KOPT-K1 (cell line): ENCODE measurements at regions not wholly inside any gene's neighbourhood (a gene's known extent, or its start where the extent isn't known, plus 50 kb on each side); places are given as distances from the start of the nearest gene placed in this dataset.
"Not testable (repeated sequence)": the region's sequence is repeated elsewhere in the genome, so short reads cannot be mapped to it uniquely, and the experiment has no call there.

Experiments
- H3K27ac ChIP-seq: fragments of 200-600 bp; sonication (generic); 2 replicates; pipeline ENCODE4 v1.5.1; 2016; ENCODE audit warnings: antibody characterized with exemption, mild to moderate bottlenecking, low read depth, low read length; ENCODE audit not compliant: poor library complexity, severe bottlenecking
- H3K36me3 ChIP-seq: fragments of 200-600 bp; sonication (generic); 2 replicates; pipeline ENCODE4 v1.5.1; 2017; ENCODE audit warnings: antibody characterized with exemption, mild to moderate bottlenecking, low read length, moderate library complexity; ENCODE audit not compliant: insufficient read depth
- H3K9me3 ChIP-seq: fragments of 200-600 bp; sonication (generic); 2 replicates; pipeline ENCODE4 v1.5.1; 2017; ENCODE audit warnings: antibody characterized with exemption, low read length, mild to moderate bottlenecking; ENCODE audit not compliant: insufficient read depth, poor library complexity, severe bottlenecking

DNA sequence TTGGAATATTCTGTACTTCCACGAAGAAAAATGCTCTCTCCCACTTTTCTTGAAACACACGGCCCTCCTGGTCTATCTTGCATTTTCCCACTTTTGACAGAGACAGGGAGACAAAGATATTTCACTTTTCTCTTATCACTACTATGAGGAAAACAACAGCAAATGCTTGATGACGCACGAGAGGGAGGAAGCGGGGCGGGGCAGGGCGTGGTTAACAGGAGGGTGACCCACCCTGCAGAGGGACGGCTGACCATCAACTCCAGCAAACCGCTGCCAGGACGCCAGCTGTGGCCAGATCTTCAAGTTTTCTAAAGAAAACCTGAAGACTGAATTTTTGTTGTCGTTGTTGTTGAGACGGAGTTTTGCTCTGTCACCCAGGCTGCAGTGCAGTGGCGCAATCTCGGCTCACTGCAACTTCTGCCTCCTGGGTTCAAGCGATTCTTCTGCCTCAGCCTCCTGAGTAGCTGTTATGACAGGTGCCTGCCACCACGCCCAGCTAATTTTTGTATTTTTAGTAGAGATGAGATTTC, 63.8 kb downstream of the NSUN5 start:
- not testable (repeated sequence) for H3K36me3 ChIP-seq, H3K27ac ChIP-seq, H3K9me3 ChIP-seq

DNA sequence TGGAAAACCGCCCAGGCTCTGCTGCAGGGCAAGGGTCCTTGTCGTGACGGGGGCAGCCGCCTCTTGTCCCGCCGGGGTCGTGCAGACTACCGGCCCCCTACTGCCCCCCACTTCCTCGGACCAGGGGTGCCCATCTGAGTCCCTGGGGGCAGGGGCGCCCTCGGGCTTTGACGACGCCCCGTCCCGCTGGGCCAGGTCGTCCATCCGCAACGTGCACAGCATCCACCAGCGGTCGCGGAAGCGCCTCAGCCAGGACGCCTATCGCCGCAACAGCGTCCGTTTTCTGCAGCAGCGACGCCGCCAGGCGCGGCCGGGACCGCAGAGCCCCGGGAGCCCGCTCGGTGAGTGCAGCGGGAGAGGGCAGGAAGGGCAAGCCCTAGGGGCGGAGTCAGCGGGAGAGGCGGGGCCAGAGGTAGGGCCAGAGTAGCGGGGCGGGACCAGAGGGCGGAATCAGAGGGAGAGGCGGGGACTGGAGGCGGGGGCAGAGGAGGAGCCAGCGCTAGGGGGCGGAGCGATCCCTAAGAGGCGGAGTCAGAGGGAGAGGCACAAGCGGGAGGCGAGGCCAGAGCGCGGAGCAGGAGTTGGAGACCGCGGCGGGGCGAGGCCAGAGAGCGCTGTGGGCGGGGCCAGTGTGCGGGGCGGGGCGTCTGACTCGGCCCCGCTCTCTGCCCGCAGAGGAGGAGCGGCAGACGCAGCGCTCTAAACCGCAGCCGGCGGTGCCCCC, 73.5 kb downstream of the NSUN5 start:
- H3K27ac ChIP-seq, H3K36me3 ChIP-seq, H3K9me3 ChIP-seq: not testable (repeated sequence)

DNA sequence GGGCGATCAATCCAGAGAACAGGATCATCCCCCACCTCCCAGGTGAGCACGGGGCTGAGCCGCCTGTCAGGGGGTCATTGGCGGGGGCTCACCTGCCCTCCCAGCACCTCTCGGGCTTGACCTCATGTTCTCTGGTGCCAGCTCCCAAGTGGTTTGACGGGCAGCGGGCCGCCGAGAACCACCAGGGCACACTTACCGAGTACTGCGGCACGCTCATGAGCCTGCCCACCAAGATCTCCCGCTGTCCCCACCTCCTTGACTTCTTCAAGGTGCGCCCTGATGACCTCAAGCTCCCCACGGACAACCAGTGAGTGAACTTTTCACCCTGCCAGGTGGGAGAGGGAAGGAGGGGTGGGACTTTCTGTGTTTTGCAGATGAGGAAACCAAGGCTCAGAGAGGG, 82.9 kb downstream of the NSUN5 start:
- H3K27ac ChIP-seq, H3K9me3 ChIP-seq, H3K36me3 ChIP-seq: not testable (repeated sequence)

DNA sequence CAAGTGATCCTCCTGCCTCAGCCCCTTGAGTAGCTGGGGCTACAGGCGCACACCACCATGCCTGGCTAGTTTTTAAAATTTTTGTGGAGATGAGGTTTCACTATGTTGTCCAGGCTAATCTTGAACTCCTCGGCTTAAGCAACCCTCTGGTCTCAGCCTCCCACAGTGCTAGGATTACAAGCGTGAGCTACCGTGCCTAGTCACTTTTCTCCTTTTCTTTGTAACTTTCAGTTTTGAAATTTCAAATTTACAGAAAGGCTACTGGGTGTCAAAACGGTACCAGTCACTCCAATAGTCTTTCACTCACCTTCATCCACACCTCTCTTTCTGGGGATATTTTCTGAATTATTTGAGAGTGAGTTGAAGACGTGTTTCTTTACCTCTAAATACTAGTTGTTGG, 86.9 kb downstream of the NSUN5 start:
- H3K27ac ChIP-seq, H3K9me3 ChIP-seq, H3K36me3 ChIP-seq: not testable (repeated sequence)

DNA sequence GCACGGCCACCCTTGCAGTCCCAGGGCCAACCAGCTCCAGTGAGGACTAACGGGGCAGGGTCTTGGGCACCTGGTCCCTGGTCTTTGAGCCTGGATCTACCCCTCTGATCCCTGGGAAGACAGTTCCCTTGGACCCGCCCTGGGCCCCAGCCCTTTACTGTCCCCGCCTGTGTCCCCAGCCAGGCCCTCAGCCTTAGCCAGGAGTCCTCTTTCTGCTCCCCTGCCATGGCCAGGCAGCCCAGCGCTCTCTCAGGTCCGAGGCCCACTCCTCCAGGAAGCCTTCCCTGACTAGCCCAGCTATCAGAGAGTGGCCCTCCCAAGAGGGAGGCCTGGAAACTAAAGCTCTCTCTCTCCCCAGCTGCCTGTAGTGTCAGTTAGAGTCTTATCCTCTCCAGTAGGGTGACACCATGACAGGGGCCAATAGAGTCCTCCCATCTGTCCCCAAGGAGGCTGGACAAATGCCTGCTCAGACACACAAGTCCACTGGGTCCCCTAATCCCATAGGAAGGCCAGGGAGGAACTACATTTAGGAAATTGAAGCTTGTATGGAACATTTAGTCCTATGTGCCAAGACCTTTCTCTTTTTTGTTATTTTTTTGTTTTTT, 87.8 kb downstream of the NSUN5 start:
- not testable (repeated sequence) for H3K27ac ChIP-seq, H3K36me3 ChIP-seq, H3K9me3 ChIP-seq

DNA sequence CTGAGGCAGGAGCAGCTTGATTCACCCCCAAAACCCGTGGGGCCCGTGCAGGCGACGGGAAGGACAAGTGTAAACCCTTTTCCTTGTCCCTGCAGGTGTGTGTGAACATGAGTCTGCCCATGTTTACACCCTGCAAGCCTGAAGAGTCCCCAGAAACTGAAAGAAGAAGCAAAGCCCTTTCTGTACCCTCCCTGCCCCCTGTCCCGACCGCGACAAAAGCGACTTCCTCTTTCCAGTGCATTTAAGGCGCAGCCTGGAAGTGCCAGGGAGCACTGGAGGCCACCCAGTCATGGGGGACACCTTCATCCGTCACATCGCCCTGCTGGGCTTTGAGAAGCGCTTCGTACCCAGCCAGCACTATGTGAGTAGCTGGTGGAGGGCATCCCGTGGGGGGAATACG, 88.3 kb downstream of the NSUN5 start:
- H3K9me3 ChIP-seq, H3K27ac ChIP-seq, H3K36me3 ChIP-seq: not testable (repeated sequence)

DNA sequence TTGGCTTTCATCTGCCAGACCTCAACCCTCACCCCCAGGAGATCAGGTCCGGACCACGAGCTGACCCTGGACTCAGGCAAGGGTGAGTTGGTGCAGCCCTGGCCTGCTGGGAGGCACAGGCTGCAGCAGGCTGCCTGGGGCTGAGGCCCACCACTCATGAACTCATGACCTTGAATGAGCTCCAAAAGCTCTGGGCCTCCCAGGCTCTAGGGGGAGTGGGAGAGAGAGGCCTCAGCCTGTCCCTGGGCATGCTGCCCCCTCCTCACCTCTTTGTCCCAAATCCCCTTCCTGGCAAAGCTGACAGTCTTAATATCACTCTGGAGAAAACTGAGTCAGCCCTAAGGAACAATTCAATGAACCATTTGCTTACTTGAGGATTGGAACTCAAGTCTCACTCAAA, 89.8 kb downstream of the NSUN5 start:
- H3K9me3 ChIP-seq, H3K27ac ChIP-seq, H3K36me3 ChIP-seq: not testable (repeated sequence)

DNA sequence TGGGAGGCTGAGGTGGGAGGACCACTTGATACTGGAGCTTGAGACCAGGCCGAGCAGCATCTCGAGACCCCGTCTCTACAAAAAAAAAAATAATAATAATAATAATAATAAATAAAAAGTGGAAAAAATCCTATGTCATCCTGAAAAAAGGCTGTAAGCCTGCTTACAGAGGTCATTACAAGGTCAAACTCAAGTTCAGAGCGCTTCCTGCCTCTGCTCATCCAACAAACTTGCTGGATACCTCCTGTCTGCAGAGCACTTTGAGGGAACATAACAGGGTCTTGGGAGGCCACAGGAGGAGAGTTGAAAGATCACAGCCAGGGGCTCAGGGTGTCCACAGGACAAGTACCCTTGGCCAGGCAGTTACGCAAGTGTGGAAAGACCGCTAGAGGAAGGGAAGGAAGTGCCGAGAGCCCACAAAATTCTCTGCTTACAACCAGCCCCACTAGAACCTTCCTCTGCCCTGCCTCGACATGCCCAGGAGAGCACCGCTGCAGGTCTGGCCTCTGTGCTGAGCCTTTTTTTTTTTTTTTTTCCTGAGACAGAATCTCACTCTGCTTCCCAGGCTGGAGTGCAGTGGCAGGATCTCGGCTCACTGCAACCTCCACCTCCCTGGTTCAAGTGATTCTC, 92.5 kb downstream of the NSUN5 start:
- not testable (repeated sequence) for H3K27ac ChIP-seq, H3K36me3 ChIP-seq, H3K9me3 ChIP-seq

DNA sequence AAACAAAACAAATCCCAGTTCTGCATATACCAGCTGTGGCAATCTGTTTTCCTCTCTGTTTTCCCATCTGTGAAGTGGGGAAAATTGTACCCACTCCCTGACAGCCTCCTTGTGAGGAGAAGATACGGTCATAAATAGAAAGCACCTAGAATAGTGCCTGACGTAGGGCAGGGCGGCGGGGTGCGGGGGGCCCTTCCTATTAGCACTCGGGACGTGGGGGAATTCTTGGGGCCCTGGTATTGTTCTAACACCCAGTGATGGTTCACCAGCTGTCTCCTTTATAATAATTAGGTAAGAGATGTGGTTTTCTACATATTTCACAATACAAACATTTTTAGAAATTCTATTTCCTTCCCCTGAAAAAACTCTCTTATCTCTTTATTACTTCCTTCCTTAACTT, 93.4 kb downstream of the NSUN5 start:
- not testable (repeated sequence) for H3K36me3 ChIP-seq, H3K27ac ChIP-seq, H3K9me3 ChIP-seq

DNA sequence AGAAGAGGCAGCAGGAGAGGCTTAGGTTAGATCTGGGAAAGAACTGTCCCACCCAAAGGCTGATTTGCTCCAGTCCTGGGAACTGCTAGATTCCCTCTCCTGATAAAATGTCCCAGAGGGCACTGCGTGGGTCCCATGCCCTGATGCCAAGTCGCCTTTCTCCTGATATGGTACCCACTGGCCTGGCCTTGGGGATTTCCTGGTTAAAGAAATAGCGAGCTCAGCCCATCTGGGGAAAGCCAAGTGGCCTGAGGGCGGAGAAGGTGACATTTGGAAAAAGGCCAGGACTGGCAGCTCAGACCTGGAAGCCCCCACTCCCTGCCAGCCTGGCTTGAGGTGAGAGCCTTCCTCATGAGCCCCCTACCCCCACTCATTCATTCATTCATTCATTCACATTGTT, 94.2 kb downstream of the NSUN5 start:
- H3K36me3 ChIP-seq, H3K9me3 ChIP-seq, H3K27ac ChIP-seq: not testable (repeated sequence)

DNA sequence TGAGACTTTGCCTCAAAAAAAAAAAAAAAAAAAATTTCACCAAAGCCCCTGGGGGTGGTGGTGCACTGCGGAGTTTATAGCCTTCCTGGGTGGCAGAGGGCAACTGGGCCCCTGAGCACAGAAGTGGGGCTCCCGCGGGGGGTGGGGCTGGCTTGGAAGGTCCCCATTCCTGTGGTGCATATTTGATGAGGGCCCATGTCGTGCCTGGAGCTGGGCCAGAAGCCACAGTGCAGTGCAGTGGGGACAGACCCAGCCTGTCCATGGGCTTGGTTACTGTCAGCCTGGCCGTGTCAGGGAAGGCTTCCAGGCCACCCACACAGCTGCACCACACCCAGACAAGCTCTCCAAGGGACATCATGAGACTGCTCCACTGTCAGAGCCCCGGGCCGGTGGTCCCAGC, 95.5 kb downstream of the NSUN5 start:
- H3K27ac ChIP-seq, H3K9me3 ChIP-seq, H3K36me3 ChIP-seq: not testable (repeated sequence)

DNA sequence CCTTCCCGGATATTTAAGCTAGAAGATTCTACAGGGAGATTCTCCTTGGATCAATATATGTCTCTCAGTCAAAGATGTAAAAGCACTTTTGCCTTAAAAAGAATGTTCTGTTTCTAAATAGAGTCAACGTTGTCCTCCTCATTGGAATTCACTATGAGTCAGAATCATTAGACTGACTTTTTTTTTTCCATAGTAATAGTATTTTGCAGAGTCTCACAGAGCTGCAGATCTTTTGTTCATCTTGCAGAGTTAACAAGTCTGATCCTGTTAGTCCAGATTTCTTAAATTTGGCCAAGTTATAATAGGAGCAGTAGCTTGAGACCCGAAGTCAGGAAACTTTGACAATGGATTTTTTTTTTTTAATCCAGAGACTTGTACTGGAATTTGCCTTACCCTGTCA, 103.0 kb downstream of the NSUN5 start:
- H3K36me3 ChIP-seq, H3K27ac ChIP-seq, H3K9me3 ChIP-seq: not testable (repeated sequence)

DNA sequence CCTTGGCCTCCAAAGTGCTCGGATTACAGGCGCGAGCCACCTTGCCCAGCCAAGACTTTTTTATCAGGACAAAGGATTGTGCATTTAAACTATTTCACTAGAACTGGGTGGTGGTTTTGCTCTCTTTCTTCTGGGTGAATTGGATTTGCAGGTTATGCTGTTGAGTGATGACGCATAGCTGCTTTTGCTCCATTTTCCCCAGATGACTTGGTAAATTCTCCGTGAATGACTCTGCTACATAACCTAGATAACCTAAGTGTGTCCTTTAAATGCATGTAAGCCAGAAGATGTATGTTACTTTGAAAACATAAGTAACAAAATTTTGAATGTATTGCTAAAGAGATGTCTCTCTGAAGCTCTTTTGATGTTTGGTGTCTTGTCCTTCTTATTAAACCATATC, 103.7 kb downstream of the NSUN5 start:
- H3K36me3 ChIP-seq, H3K27ac ChIP-seq, H3K9me3 ChIP-seq: not testable (repeated sequence)

DNA sequence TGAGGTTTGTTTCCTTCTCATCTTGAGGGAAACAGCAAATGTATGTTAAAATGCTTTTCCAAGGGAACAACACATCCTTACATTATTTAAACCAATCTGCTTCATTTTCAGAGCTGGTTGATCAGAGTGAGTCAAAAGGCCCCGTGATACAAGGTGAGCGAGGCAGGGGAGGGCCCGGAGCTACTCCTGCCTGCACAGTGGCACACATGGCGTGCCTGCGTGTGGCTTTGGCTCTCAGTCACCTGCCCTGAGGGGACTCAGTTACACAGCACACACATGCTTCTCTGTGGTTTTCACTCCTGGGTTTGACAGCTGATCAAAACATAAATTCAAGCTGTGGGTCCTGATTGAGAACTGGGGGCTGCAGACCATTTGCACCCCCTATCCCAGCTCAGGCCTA, 105.3 kb downstream of the NSUN5 start:
- H3K27ac ChIP-seq, H3K9me3 ChIP-seq, H3K36me3 ChIP-seq: not testable (repeated sequence)

DNA sequence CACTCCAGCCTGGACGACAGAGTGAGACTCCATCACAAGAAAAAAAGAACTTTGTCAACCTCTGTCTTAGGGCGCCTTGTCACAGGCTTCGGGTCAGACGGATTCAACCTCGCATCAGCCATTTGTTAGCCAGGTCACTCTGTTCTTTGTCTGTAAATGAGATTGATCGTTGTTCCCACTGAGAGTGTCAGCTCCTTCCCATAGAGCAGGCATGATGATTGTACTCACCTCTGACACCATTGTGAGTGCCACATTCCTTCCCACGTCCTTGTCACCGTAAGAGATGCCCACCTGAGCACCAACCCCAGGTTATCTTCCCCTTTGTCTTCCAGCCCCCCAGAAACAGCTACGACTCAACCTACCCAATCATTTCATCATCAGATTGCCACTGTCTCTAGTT, 107.4 kb downstream of the NSUN5 start:
- H3K27ac ChIP-seq, H3K9me3 ChIP-seq, H3K36me3 ChIP-seq: not testable (repeated sequence)

DNA sequence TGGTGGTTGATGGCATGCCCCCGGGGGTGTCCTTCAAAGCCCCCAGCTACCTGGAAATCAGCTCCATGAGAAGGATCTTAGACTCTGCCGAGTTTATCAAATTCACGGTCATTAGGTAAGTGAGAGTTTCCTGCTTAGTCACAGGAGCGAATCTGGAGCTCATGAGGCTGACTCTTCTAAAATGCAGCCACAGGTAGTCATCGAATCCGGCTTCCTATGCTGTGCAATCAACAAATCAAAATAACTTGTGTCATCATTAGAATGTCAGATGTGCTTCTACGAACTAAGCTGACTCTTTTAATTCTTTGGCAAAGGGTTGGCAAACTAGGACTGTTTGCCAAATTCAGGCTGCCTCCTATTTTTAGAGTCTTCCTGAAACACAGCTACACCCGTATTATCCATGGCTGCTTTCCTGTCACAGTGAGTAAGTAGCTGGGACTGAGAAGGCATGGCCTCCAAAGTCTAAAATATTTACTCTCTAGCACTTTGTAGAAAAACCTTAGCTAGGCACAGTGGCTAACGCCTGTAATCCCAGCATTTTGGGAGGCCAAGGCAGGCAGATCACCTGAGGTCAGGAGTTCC, 108.0 kb downstream of the NSUN5 start:
- not testable (repeated sequence) for H3K9me3 ChIP-seq, H3K27ac ChIP-seq, H3K36me3 ChIP-seq
